Upper lobe of left lung (tissue), 4 donors: ENCODE measurements at regions not wholly inside any gene's neighbourhood (a gene's known extent, or its start where the extent isn't known, plus 50 kb on each side); places are given as distances from the start of the nearest gene placed in this dataset.

Source experiments
- CTCF ChIP-seq, 6 experiments: fragments of 450-650 bp in 4 of 6; fragments of 200-600 bp in 2 of 6; sonication (generic) in 2 of 6; IDR thresholded peaks; one replicate each; pipeline ENCODE4 v1.5.1; 2016 to 2019; ENCODE audit warnings: antibody characterized with exemption in 6 of 6
- EP300 ChIP-seq, 4 donors: sonication (generic); formaldehyde crosslinking; IDR thresholded peaks; one replicate each; pipeline ENCODE4 v1.5.1; 2017; ENCODE audit warnings: antibody characterized with exemption in 4 of 4, control low read depth in 2 of 4
- POLR2A ChIP-seq, 4 donors: fragments of 450-650 bp; IDR thresholded peaks; one replicate each; pipeline ENCODE4 v1.5.1; 2016 to 2017; ENCODE audit warnings: antibody characterized with exemption in 4 of 4, mild to moderate bottlenecking in 2 of 4
- POLR2AphosphoS5 ChIP-seq, 2 donors: sonication (generic); formaldehyde crosslinking; IDR thresholded peaks; one replicate each; pipeline ENCODE4 v1.5.1; 2017; ENCODE audit warnings: antibody characterized with exemption in 2 of 2

- no peak for TF ChIP-seq CTCF (IDR thresholded peaks at IDR 0.05)
- TF ChIP-seq POLR2AphosphoS5 (IDR thresholded peaks at IDR 0.05): no peak
- no peak for TF ChIP-seq POLR2A (IDR thresholded peaks at IDR 0.05)
- no peak for TF ChIP-seq EP300 (IDR thresholded peaks at IDR 0.05)
These were observed 1207.8 kb upstream of the FAM98A start for GRCh38 chr2:34806891-34807290.
